OCI-LY7 (cell line): ENCODE measurements at regions not wholly inside any gene's neighbourhood (a gene's known extent, or its start where the extent isn't known, plus 50 kb on each side); places are given as distances from the start of the nearest gene placed in this dataset.

Experiments
- BruUV-seq: library from RNA; stranded (reverse); fragments of 400-500 nt; replicated peaks from 2 replicates; lab custom pipeline; 2021; lab: Mats Ljungman, UMichigan
- CTCF ChIA-PET: fragments of 300-600 bp; sonication (Branson Sonifier 250); formaldehyde crosslinking; loops from one replicate; lab custom pipeline; 2022; ENCODE audit warnings: antibody characterized with exemption; ENCODE audit not compliant: unreplicated experiment; lab: Charles Lee
- POLR2A ChIA-PET: fragments of 300-600 bp; sonication (Branson Sonifier 250); formaldehyde crosslinking; loops from one replicate; lab custom pipeline; 2022; ENCODE audit warnings: antibody characterized with exemption; lab: Charles Lee
- DNase-seq: peaks from one replicate; pipeline ENCODE4 v3.0.0-alpha.2; 2015; ENCODE audit warnings: low spot score
- H2AFZ ChIP-seq: fragments of 200-600 bp; sonication (generic), shearing (Covaris generic); 2 replicates; pipeline ENCODE4 v1.6.1; 2014; ENCODE audit warnings: mild to moderate bottlenecking, antibody characterized with exemption, low read length, moderate library complexity
- H3K27ac ChIP-seq: fragments of 200-600 bp; sonication (generic); 2 replicates; pipeline ENCODE4 v1.5.1; 2014; ENCODE audit warnings: mixed run types, low read depth, mild to moderate bottlenecking, moderate library complexity, low read length, inconsistent platforms; ENCODE audit not compliant: poor library complexity, severe bottlenecking
- H3K36me3 ChIP-seq: fragments of 200-600 bp; sonication (generic); 2 replicates; pipeline ENCODE4 v1.6.1; 2014; ENCODE audit warnings: mild to moderate bottlenecking, antibody characterized with exemption, low read length, moderate library complexity, mixed read lengths; ENCODE audit not compliant: insufficient read depth
- H3K4me1 ChIP-seq: fragments of 200-600 bp; sonication (generic); 2 replicates; pipeline ENCODE4 v1.5.1; 2014; ENCODE audit warnings: mild to moderate bottlenecking, low read length; ENCODE audit not compliant: insufficient read depth, poor library complexity, severe bottlenecking
- H3K4me2 ChIP-seq: fragments of 200-600 bp; sonication (generic); 2 replicates; pipeline ENCODE4 v1.6.1; 2014; ENCODE audit warnings: mild to moderate bottlenecking, low read length
- H3K4me3 ChIP-seq: fragments of 200-600 bp; sonication (generic); 2 replicates; pipeline ENCODE4 v1.5.1; 2014; ENCODE audit warnings: mild to moderate bottlenecking, low read depth, low read length; ENCODE audit not compliant: poor library complexity, severe bottlenecking
- H3K79me2 ChIP-seq: fragments of 200-600 bp; sonication (generic); 2 replicates; pipeline ENCODE4 v1.6.1; 2016; ENCODE audit warnings: low read depth, mild to moderate bottlenecking, low read length, moderate library complexity, mixed read lengths; ENCODE audit not compliant: insufficient read depth
- H3K9me2 ChIP-seq: fragments of 200-600 bp; sonication (generic); 2 replicates; pipeline ENCODE4 v1.6.1; 2016; ENCODE audit warnings: mild to moderate bottlenecking, low read length, mixed read lengths; ENCODE audit not compliant: insufficient read depth
- H3K9me3 ChIP-seq: fragments of 200-600 bp; sonication (generic); 2 replicates; pipeline ENCODE4 v1.6.1; 2014; ENCODE audit warnings: mild to moderate bottlenecking, mixed run types, low read length, mixed read lengths
- H4K20me1 ChIP-seq: fragments of 200-600 bp; sonication (generic); 2 replicates; pipeline ENCODE4 v1.6.1; 2014; ENCODE audit warnings: mild to moderate bottlenecking, antibody characterized with exemption, low read length, moderate library complexity, mixed read lengths; ENCODE audit not compliant: insufficient read depth
- CTCF ChIP-seq: fragments of 200-600 bp; sonication (generic); conservative IDR thresholded peaks from 2 replicates; pipeline ENCODE4 v1.5.1; 2014; ENCODE audit warnings: mild to moderate bottlenecking, antibody characterized with exemption, low read length, moderate library complexity, mixed read lengths
- EZH2phosphoT487 ChIP-seq: fragments of 200-600 bp; sonication (generic); IDR thresholded peaks from 2 replicates; pipeline ENCODE4 v1.6.1; 2018; ENCODE audit warnings: low read depth, borderline replicate concordance, mild to moderate bottlenecking, mixed run types, antibody characterized with exemption, low read length, moderate library complexity, mixed read lengths
- intact Hi-C: fragments of 100-400 bp; cut with micrococcal nuclease; formaldehyde crosslinking; loops from one replicate; pipeline ENCODE4 v1.10.0; 2022; ENCODE audit not compliant: unreplicated experiment

- POLR2A ChIA-PET = interaction anchor here (0.6 to 1.2 kb wide), 3 partner anchors 17 to 223 kb away, joined by 3 read pairs; no protein-coding TSS in a partner anchor
- no peak for TF ChIP-seq CTCF
- no peak for TF ChIP-seq EZH2phosphoT487
- no peaks in the 10 kb centered on the region for H3K79me2 ChIP-seq
- H3K9me2 ChIP-seq = no peaks in the 10 kb centered on the region
- no peak overlapping the region for H3K4me3 ChIP-seq
- intact Hi-C loops = no loop called here
- H3K27ac ChIP-seq = no peak overlapping the region
- no peaks in the 10 kb centered on the region for H3K4me1 ChIP-seq
- no peak overlapping the region for H2AFZ ChIP-seq
- no peak overlapping the region for H3K4me2 ChIP-seq
- no peak for DNase-seq
- BruUV-seq = no TSS peak
- no peaks in the 10 kb centered on the region for H3K36me3 ChIP-seq
- CTCF ChIA-PET = no interaction called here
- no peaks in the 10 kb centered on the region for H4K20me1 ChIP-seq
- H3K9me3 ChIP-seq = no peaks in the 10 kb centered on the region
Measured at GRCh38 chr7:106488465-106488864, 172.5 kb downstream of the CCDC71L start.

- no peak overlapping the region for H3K27ac ChIP-seq
- ChIA-PET POLR2A (interaction anchor here (0.6 kb wide), 1 partner anchor 18 kb away, joined by 3 read pairs; no protein-coding TSS in a partner anchor), CTCF (no interaction called here)
- no peak for DNase-seq
- H3K36me3 ChIP-seq = no peaks in the 10 kb centered on the region
- BruUV-seq = no TSS peak
- no peaks in the 10 kb centered on the region for H4K20me1 ChIP-seq
- no peak overlapping the region for H2AFZ ChIP-seq
- no peaks in the 10 kb centered on the region for H3K9me2 ChIP-seq
- no peaks in the 10 kb centered on the region for H3K9me3 ChIP-seq
- intact Hi-C loops = no loop called here
- no peak for TF ChIP-seq EZH2phosphoT487
- TF ChIP-seq CTCF = no peak
- H3K4me3 ChIP-seq = no peak overlapping the region
- no peaks in the 10 kb centered on the region for H3K79me2 ChIP-seq
- H3K4me2 ChIP-seq = no peak overlapping the region
- no peaks in the 10 kb centered on the region for H3K4me1 ChIP-seq
Measured at GRCh38 chr7:106487892-106488291, 173.1 kb downstream of the CCDC71L start.

- intact Hi-C loops = no loop called here
- TF ChIP-seq CTCF = no peak
- no peak for TF ChIP-seq EZH2phosphoT487
- Histone ChIP-seq H3K4me3 (no peak overlapping the region), H3K9me3 (no peaks in the 10 kb centered on the region), H2AFZ (no peak overlapping the region), H3K79me2 (no peaks in the 10 kb centered on the region), H3K4me2 (no peak overlapping the region), H3K27ac (no peak overlapping the region), H4K20me1 (no peaks in the 10 kb centered on the region), H3K36me3 (no peaks in the 10 kb centered on the region), H3K4me1 (no peaks in the 10 kb centered on the region), H3K9me2 (no peaks in the 10 kb centered on the region)
- no peak for DNase-seq
- CTCF ChIA-PET = no interaction called here
- POLR2A ChIA-PET = no interaction called here
- BruUV-seq = no TSS peak
Measured at GRCh38 chr7:106486331-106486730, 174.6 kb downstream of the CCDC71L start.
